ENCODE measurements at regions not wholly inside any gene's neighbourhood (a gene's known extent, or its start where the extent isn't known, plus 50 kb on each side); places are given as distances from the start of the nearest gene placed in this dataset.

DNA sequence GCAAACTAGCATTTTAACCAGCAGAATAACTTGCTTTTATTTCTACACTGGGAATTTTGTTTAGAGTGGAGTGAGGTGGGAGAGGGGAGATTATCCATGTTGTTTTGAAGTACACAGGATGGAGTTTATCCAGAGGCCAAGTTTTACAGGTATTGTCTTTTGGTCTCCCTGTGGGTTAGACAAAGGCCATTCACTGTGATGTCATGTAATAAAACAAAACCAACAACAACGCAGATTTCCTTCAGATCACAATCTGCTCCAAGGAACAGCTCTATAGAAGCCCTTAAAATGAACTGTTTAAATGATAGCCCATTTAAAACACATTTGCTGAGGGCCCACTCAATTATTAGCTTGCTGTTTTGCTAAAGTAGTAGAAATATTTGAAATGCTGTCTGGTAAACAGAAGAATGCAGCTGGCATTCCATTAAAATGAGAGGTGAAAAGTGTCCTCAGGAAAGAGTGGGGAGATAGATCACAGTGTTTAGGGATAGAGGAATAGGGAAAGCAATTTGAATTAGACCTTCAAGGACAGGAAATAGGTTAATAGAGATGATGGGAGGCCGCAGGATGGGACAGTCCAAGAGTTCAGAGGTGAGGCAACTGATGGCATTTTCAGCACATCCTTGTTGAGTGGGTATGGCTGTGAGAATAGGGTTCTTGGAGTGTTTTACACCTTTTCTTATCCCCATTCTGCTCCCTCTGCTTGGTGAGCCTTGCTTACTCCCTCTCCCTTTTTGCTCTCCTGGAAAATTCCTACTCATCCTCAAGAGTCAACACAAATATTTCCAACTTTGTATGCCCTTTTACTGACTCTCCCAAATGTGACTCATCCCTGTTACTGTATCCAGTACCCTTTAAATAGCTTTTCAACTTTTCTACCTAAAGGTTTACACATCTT lies 140.1 kb upstream of the NR3C1 start:
- TF ChIP-seq POLR2A (IDR thresholded peaks at IDR 0.05) (no peak), EP300 (IDR thresholded peaks at IDR 0.05) (no peak)
- TF ChIP-seq, protein P1, sequence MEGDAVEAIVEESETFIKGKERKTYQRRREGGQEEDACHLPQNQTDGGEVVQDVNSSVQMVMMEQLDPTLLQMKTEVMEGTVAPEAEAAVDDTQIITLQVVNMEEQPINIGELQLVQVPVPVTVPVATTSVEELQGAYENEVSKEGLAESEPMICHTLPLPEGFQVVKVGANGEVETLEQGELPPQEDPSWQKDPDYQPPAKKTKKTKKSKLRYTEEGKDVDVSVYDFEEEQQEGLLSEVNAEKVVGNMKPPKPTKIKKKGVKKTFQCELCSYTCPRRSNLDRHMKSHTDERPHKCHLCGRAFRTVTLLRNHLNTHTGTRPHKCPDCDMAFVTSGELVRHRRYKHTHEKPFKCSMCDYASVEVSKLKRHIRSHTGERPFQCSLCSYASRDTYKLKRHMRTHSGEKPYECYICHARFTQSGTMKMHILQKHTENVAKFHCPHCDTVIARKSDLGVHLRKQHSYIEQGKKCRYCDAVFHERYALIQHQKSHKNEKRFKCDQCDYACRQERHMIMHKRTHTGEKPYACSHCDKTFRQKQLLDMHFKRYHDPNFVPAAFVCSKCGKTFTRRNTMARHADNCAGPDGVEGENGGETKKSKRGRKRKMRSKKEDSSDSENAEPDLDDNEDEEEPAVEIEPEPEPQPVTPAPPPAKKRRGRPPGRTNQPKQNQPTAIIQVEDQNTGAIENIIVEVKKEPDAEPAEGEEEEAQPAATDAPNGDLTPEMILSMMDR (IDR thresholded peaks at IDR 0.05), result no peak
